ENCODE measurements at regions not wholly inside any gene's neighbourhood (a gene's known extent, or its start where the extent isn't known, plus 50 kb on each side); places are given as distances from the start of the nearest gene placed in this dataset.

- no peak overlapping the region for H3K27ac Mint-ChIP-seq (ENCODE audit: unreplicated experiment)
- no peaks in the 10 kb centered on the region for H3K27me3 Mint-ChIP-seq (ENCODE audit: unreplicated experiment)
- no peak overlapping the region for H3K4me3 Mint-ChIP-seq (ENCODE audit: unreplicated experiment)
- H3K9me3 Mint-ChIP-seq (ENCODE audit: unreplicated experiment) = peaks cover 22% of the 10 kb centered on the region
- no peaks in the 10 kb centered on the region for H3K4me1 Mint-ChIP-seq (ENCODE audit: unreplicated experiment)
- DNase-seq (ENCODE audit: extremely low spot score, unreplicated experiment) = peak; percentile 63
- H3K36me3 Mint-ChIP-seq (ENCODE audit: unreplicated experiment) = no peaks in the 10 kb centered on the region
- TF ChIP-seq CTCF (IDR thresholded peaks at IDR 0.05) = no peak
Measured at GRCh38 chrX:150282953-150283352, 80.2 kb upstream of the MAMLD1 start.

- H3K9me3 Mint-ChIP-seq (ENCODE audit: unreplicated experiment) = peaks cover 23% of the 10 kb centered on the region
- no peaks in the 10 kb centered on the region for H3K4me1 Mint-ChIP-seq (ENCODE audit: unreplicated experiment)
- H3K27me3 Mint-ChIP-seq (ENCODE audit: unreplicated experiment) = no peaks in the 10 kb centered on the region
- no peak overlapping the region for H3K4me3 Mint-ChIP-seq (ENCODE audit: unreplicated experiment)
- peak; percentile 66 for DNase-seq (ENCODE audit: extremely low spot score, unreplicated experiment)
- no peaks in the 10 kb centered on the region for H3K36me3 Mint-ChIP-seq (ENCODE audit: unreplicated experiment)
- no peak overlapping the region for H3K27ac Mint-ChIP-seq (ENCODE audit: unreplicated experiment)
- no peak for TF ChIP-seq CTCF (IDR thresholded peaks at IDR 0.05)
Measured at GRCh38 chrX:150291014-150291413, 72.1 kb upstream of the MAMLD1 start.

- no peak overlapping the region for H3K27ac Mint-ChIP-seq (ENCODE audit: unreplicated experiment)
- peaks cover 21% of the 10 kb centered on the region for H3K9me3 Mint-ChIP-seq (ENCODE audit: unreplicated experiment)
- no peaks in the 10 kb centered on the region for H3K27me3 Mint-ChIP-seq (ENCODE audit: unreplicated experiment)
- H3K36me3 Mint-ChIP-seq (ENCODE audit: unreplicated experiment) = no peaks in the 10 kb centered on the region
- TF ChIP-seq CTCF (IDR thresholded peaks at IDR 0.05) = no peak
- H3K4me3 Mint-ChIP-seq (ENCODE audit: unreplicated experiment) = no peak overlapping the region
- H3K4me1 Mint-ChIP-seq (ENCODE audit: unreplicated experiment) = no peaks in the 10 kb centered on the region
- DNase-seq (ENCODE audit: extremely low spot score, unreplicated experiment) = no peak
Measured at GRCh38 chrX:150293311-150294013, 69.7 kb upstream of the MAMLD1 start.

GRCh38 chrX:150298841-150299551 is 64.1 kb upstream of the MAMLD1 start:
- no peak overlapping the region for H3K27ac Mint-ChIP-seq (ENCODE audit: unreplicated experiment)
- no peaks in the 10 kb centered on the region for H3K36me3 Mint-ChIP-seq (ENCODE audit: unreplicated experiment)
- peaks cover 9% of the 10 kb centered on the region for H3K9me3 Mint-ChIP-seq (ENCODE audit: unreplicated experiment)
- H3K4me3 Mint-ChIP-seq (ENCODE audit: unreplicated experiment) = no peak overlapping the region
- no peaks in the 10 kb centered on the region for H3K4me1 Mint-ChIP-seq (ENCODE audit: unreplicated experiment)
- no peaks in the 10 kb centered on the region for H3K27me3 Mint-ChIP-seq (ENCODE audit: unreplicated experiment)
- DNase-seq (ENCODE audit: extremely low spot score, unreplicated experiment) = no peak
- no peak for TF ChIP-seq CTCF (IDR thresholded peaks at IDR 0.05)

- no peaks in the 10 kb centered on the region for H3K36me3 Mint-ChIP-seq (ENCODE audit: unreplicated experiment)
- no peak for DNase-seq (ENCODE audit: extremely low spot score, unreplicated experiment)
- TF ChIP-seq CTCF (IDR thresholded peaks at IDR 0.05) = no peak
- H3K9me3 Mint-ChIP-seq (ENCODE audit: unreplicated experiment) = peaks cover 9% of the 10 kb centered on the region
- no peaks in the 10 kb centered on the region for H3K27me3 Mint-ChIP-seq (ENCODE audit: unreplicated experiment)
- no peak overlapping the region for H3K27ac Mint-ChIP-seq (ENCODE audit: unreplicated experiment)
- H3K4me3 Mint-ChIP-seq (ENCODE audit: unreplicated experiment) = no peak overlapping the region
- H3K4me1 Mint-ChIP-seq (ENCODE audit: unreplicated experiment) = no peaks in the 10 kb centered on the region
Measured at GRCh38 chrX:150299579-150299978, 63.5 kb upstream of the MAMLD1 start.
